Endothelial cell of hepatic sinusoid (primary cell): ENCODE measurements at regions not wholly inside any gene's neighbourhood (a gene's known extent, or its start where the extent isn't known, plus 50 kb on each side); places are given as distances from the start of the nearest gene placed in this dataset.
"Not testable (repeated sequence)": the region's sequence is repeated elsewhere in the genome, so short reads cannot be mapped to it uniquely, and the experiment has no call there.

Experiments
- in situ Hi-C: cut with HindIII; loops from 2 replicates; pipeline ENCODE4 v1.10.0; 2017; ENCODE audit warnings: low sequenced_read_pairs

GRCh38 chrX:73964579-73964978 is 112.1 kb upstream of the XIST start:
- in situ Hi-C loops, result no loop called here

GRCh38 chrX:73963682-73964081 is 111.2 kb upstream of the XIST start:
- in situ Hi-C loops, result no loop called here

GRCh38 chrX:73962948-73963347 is 110.4 kb upstream of the XIST start:
- in situ Hi-C loops, result no loop called here

GRCh38 chrX:73961867-73962266 is 109.4 kb upstream of the XIST start:
- in situ Hi-C loops, result not testable (repeated sequence)

GRCh38 chrX:73944563-73944908 is 92.0 kb upstream of the XIST start:
- in situ Hi-C loops, result loop anchor here (5.0 kb wide), 2 partner anchors 33 to 92 kb away; partner anchors contain the start of gene XIST

- in situ Hi-C loops, result loop anchor here (5.0 kb wide), 2 partner anchors 33 to 92 kb away; partner anchors contain the start of gene XIST
Measured at GRCh38 chrX:73943693-73944562, 91.4 kb upstream of the XIST start.

GRCh38 chrX:73940893-73941470 is 88.5 kb upstream of the XIST start:
- in situ Hi-C loops, result loop anchor here (5.0 kb wide), 2 partner anchors 36 to 89 kb away; partner anchors contain the start of gene XIST

GRCh38 chrX:73937843-73938242 is 85.3 kb upstream of the XIST start:
- in situ Hi-C loops, result not testable (repeated sequence)

- in situ Hi-C loops, result no loop called here
Measured at GRCh38 chrX:73932522-73932921, 80.0 kb upstream of the XIST start.

GRCh38 chrX:73930300-73930699 is 77.8 kb upstream of the XIST start:
- in situ Hi-C loops, result no loop called here

GRCh38 chrX:73922856-73923455 is 70.4 kb upstream of the XIST start:
- in situ Hi-C loops, result no loop called here

GRCh38 chrX:73916931-73917667 is 64.6 kb upstream of the XIST start:
- in situ Hi-C loops, result no loop called here

GRCh38 chrX:73916489-73916888 is 64.0 kb upstream of the XIST start:
- in situ Hi-C loops, result no loop called here

GRCh38 chrX:73914792-73915191 is 62.3 kb upstream of the XIST start:
- in situ Hi-C loops, result not testable (repeated sequence)

- in situ Hi-C loops, result no loop called here
Measured at GRCh38 chrX:73913580-73913979, 61.1 kb upstream of the XIST start.

- in situ Hi-C loops, result not testable (repeated sequence)
Measured at GRCh38 chrX:73911946-73912345, 59.4 kb upstream of the XIST start.

- in situ Hi-C loops, result not testable (repeated sequence)
Measured at GRCh38 chrX:73905749-73906374, 53.3 kb upstream of the XIST start.

- in situ Hi-C loops, result no loop called here
Measured at GRCh38 chrX:73903941-73904340, 51.4 kb upstream of the XIST start.
